Thyroid gland (tissue), 4 donors: ENCODE measurements at regions not wholly inside any gene's neighbourhood (a gene's known extent, or its start where the extent isn't known, plus 50 kb on each side); places are given as distances from the start of the nearest gene placed in this dataset. TPM values are rescaled to one million over a fixed set of nuclear protein-coding genes. Genes with fewer than 3 reads are reported as not detected.
"Not testable (repeated sequence)": the region's sequence is repeated elsewhere in the genome, so short reads cannot be mapped to it uniquely, and the experiment has no call there.

Source experiments
- DNase-seq, 2 donors: peaks; one replicate each; pipeline ENCODE4 v3.0.0-alpha.2; 2019
- H3K27ac ChIP-seq, 3 donors: fragments of 200-600 bp; sonication (generic); 1 replicate in 2 of 3; 2 replicates in 1 of 3; pipeline ENCODE4 v1.5.1; 2016 to 2019; ENCODE audit warnings: mild to moderate bottlenecking in 1 of 3, moderate library complexity in 1 of 3
- H3K27me3 ChIP-seq: fragments of 200-600 bp; sonication (generic); one replicate; pipeline ENCODE4 v1.5.1; 2019
- H3K36me3 ChIP-seq, 2 donors: fragments of 200-600 bp; sonication (generic); one replicate each; pipeline ENCODE4 v1.5.1; 2016 to 2019
- H3K4me1 ChIP-seq, 2 donors: fragments of 200-600 bp; sonication (generic); one replicate each; pipeline ENCODE4 v1.5.1; 2017 to 2019
- H3K4me3 ChIP-seq, 3 donors: fragments of 200-600 bp; sonication (generic); replicated peaks in 1 of 3; 1 replicate in 2 of 3; 2 replicates in 1 of 3; pipeline ENCODE4 v1.5.1; 2016; ENCODE audit warnings: mild to moderate bottlenecking in 1 of 3
- H3K9me3 ChIP-seq: fragments of 200-600 bp; sonication (generic); one replicate; pipeline ENCODE4 v1.5.1; 2017
- POLR2A ChIP-seq, 2 donors: fragments of 450-650 bp; IDR thresholded peaks; one replicate each; pipeline ENCODE4 v1.6.1; 2017; ENCODE audit warnings: antibody characterized with exemption in 2 of 2, mild to moderate bottlenecking in 2 of 2, moderate library complexity in 1 of 2
- WGBS, 2 donors: methylation state at CpG; one replicate each; pipeline ENCODE4 v1.1.5; 2017; 5-methylcytosine and 5-hydroxymethylcytosine counted together
- intact Hi-C: fragments of 100-400 bp; cut with DNase I; formaldehyde crosslinking; loops from one replicate; pipeline ENCODE4 v1.15.1; 2023
- microRNA counts, 2 donors: library from miRNA; unstranded; fragments of <30 nt; microRNA quantifications; one replicate each; lab custom pipeline; 2016 to 2017
- microRNA-seq: library from miRNA; unstranded; fragments of <30 nt; microRNA quantifications from one replicate; pipeline ENCODE4, GENCODE V29; 2016
- small RNA-seq: library from RNA; depleted of rRNA; stranded (forward); fragments of <200 nt; gene quantifications from one replicate; pipeline ENCODE3, GENCODE V24; 2016
- TF ChIP-seq, protein P1 (sequence below), 6 experiments: fragments of 200-600 bp in 3 of 6; fragments of 450-650 bp in 3 of 6; sonication (generic) in 3 of 6; IDR thresholded peaks; one replicate each; pipeline ENCODE4 v1.5.1; 2016 to 2019; ENCODE audit warnings: antibody characterized with exemption in 6 of 6, mild to moderate bottlenecking in 2 of 6, inconsistent platforms in 1 of 6, moderate library complexity in 1 of 6

DNA sequence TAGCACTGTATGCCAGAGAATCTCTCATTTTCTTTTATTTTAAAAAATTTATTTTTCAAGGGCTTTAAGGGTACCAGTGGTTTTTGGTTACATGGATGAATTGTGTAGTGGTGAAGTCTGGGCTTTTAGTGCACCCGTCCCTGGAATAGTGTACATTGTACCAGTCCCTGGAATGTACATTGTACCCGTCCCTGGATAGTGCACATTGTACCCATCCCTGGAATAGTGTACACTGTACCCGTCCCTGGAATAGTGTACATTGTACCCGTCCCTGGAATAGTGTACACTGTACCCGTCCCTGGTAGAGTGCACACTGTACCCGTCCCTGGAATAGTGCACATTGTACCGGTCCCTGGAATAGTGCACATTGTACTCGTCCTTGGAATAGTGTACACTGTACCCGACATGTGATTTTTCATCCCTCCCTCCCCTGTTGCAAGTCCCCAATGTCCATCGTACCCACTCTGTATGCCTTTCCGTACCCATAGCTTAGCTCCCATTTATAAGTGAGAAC, 56.1 kb upstream of the HELT start:
- no peak overlapping the region for H3K27ac ChIP-seq
- TF ChIP-seq POLR2A (IDR thresholded peaks at IDR 0.05) = no peak
- TF ChIP-seq, protein P1, sequence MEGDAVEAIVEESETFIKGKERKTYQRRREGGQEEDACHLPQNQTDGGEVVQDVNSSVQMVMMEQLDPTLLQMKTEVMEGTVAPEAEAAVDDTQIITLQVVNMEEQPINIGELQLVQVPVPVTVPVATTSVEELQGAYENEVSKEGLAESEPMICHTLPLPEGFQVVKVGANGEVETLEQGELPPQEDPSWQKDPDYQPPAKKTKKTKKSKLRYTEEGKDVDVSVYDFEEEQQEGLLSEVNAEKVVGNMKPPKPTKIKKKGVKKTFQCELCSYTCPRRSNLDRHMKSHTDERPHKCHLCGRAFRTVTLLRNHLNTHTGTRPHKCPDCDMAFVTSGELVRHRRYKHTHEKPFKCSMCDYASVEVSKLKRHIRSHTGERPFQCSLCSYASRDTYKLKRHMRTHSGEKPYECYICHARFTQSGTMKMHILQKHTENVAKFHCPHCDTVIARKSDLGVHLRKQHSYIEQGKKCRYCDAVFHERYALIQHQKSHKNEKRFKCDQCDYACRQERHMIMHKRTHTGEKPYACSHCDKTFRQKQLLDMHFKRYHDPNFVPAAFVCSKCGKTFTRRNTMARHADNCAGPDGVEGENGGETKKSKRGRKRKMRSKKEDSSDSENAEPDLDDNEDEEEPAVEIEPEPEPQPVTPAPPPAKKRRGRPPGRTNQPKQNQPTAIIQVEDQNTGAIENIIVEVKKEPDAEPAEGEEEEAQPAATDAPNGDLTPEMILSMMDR (IDR thresholded peaks at IDR 0.05) = no peak
- H3K9me3 ChIP-seq = no peaks in the 10 kb centered on the region
- no peaks in the 10 kb centered on the region for H3K27me3 ChIP-seq
- DNase-seq = no peak
- 89 to 92% methylated on average over 11 of the region's 11 CpGs for WGBS, 2 donors
- no peaks in the 10 kb centered on the region for H3K36me3 ChIP-seq
- H3K4me3 ChIP-seq = no peak overlapping the region
- no peaks in the 10 kb centered on the region for H3K4me1 ChIP-seq
- intact Hi-C loops = no loop called here

DNA sequence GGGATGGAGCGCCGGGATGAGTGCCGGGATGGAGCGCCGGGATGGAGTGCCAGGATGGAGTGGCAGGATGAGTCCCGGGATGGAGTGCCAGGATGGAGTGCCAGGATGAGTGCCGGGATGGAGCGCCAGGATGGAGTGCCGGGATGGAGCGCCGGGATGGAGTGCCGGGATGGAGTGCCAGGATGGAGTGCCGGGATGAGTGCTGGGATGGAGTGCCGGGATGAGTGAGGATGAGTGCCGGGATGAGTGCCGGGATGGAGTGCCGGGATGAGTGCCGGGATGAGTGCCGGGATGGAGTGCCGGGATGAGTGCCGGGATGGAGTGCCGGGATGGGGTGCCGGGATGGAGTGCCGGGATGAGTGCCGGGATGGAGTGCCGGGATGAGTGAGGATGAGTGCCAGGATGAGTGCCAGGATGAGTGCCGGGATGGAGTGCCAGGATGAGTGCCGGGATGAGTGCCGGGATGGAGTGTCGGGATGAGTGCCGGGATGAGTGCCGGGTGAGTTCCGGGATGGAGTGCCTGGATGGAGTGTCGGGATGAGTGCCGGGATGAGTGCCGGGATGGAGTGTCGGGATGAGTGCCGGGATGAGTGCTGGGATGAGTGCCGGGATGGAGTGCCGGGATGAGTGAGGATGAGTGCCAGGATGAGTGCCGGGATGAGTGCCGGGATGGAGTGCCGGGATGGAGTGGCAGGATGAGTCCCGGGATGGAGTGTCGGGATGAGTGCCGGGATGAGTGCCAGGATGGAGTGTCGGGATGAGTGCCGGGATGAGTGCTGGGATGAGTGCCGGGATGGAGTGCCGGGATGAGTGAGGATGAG, 52.9 kb upstream of the HELT start:
- peaks cover 9 to 11% of the 10 kb centered on the region in 2 donors for H3K4me1 ChIP-seq
- 93 to 95% methylated on average over 19 to 38 of the region's 50 CpGs for WGBS, 2 donors
- H3K4me3 ChIP-seq, DNase-seq, H3K27me3 ChIP-seq, H3K9me3 ChIP-seq, intact Hi-C loops, H3K36me3 ChIP-seq, H3K27ac ChIP-seq: not testable (repeated sequence)

DNA sequence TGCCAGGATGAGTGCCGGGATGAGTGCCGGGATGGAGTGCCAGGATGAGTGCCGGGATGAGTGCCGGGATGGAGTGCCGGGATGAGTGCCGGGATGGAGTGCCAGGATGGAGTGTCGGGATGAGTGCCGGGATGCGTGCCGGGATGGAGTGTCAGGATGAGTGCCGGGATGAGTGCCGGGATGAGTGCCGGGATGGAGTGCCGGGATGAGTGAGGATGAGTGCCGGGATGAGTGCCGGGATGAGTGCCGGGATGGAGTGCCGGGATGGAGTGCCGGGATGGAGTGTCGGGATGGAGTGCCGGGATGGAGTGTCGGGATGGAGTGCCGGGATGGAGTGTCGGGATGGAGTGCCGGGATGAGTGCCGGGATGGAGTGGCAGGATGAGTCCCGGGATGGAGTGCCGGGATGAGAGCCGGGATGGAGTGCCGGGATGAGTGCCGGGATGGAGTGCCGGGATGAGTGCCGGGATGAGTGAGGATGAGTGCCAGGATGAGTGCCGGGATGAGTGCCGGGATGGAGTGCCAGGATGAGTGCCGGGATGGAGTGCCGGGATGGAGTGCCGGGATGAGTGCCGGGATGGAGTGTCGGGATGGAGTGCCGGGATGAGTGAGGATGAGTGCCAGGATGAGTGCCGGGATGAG, 52.1 kb upstream of the HELT start:
- H3K4me3 ChIP-seq, H3K9me3 ChIP-seq, H3K27ac ChIP-seq, H3K36me3 ChIP-seq, H3K27me3 ChIP-seq, DNase-seq, intact Hi-C loops: not testable (repeated sequence)
- H3K4me1 ChIP-seq = peaks cover 9 to 11% of the 10 kb centered on the region in 2 donors
- WGBS, 2 donors = 98% methylated on average over 8 to 11 of the region's 42 CpGs

DNA sequence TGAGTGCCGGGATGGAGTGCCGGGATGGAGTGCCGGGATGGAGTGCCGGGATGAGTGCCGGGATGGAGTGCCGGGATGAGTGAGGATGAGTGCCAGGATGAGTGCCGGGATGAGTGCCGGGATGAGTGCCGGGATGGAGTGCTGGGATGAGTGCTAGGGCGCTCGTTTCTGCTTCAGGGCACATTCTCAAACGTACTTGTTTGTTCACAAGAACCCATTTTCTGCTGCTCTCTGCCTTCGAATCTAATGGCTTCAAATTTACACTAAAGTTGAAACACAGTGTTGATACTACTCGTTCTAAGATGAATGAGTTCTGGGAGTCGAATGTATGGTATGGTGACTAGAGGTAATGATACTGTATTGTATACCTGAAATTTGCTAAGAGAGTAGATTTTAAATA, 50.6 kb upstream of the HELT start:
- H3K9me3 ChIP-seq, H3K27ac ChIP-seq, intact Hi-C loops, H3K36me3 ChIP-seq, H3K27me3 ChIP-seq, DNase-seq, H3K4me3 ChIP-seq: not testable (repeated sequence)
- WGBS, 2 donors = 96 to 97% methylated on average over 15 of the region's 15 CpGs
- peaks cover 9 to 11% of the 10 kb centered on the region in 2 donors for H3K4me1 ChIP-seq

DNA sequence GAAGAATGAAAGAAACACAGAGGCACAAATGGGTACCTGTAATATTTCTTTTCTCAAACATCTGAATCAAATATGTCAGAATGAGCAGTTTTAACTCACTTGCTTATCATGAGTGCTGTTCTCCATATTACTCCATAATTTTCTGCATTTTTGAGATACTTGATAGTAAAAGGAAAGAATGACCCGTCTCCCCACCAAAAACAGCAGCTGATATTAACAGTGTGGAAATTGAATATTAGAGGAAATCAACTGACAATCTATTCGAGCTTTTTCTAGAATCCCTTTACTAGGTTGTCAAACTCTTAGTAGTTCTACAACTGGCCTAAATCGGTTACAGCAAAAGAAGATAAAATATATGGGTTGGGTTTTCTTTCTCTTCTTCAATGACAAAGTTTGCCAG, 49.9 kb upstream of the HELT start:
- H3K4me3 ChIP-seq = no peak overlapping the region
- no peak for DNase-seq
- H3K9me3 ChIP-seq = no peaks in the 10 kb centered on the region
- H3K4me1 ChIP-seq = peaks cover 9 to 11% of the 10 kb centered on the region in 2 donors
- TF ChIP-seq, protein P1 (IDR thresholded peaks at IDR 0.05) = no peak
- no peak for TF ChIP-seq POLR2A (IDR thresholded peaks at IDR 0.05)
- 90% methylated on average over 3 of the region's 3 CpGs for WGBS, 2 donors
- no peak overlapping the region for H3K27ac ChIP-seq
- intact Hi-C loops = no loop called here
- no peaks in the 10 kb centered on the region for H3K36me3 ChIP-seq
- no peaks in the 10 kb centered on the region for H3K27me3 ChIP-seq

MicroRNAs encoded in the stretch of these regions (microRNA counts, 767-probe panel; counts per million panel counts)
- microRNA hsa-miR-4455 (lab: Ali Mortazavi, UCI) = 4,365 to 5,360 counts per million in 2 donors

Small RNA genes lying in the stretch of these regions (microRNA-seq; reads per million reads assigned to microRNA genes)
- gene MIR4455 = not detected

Small RNA genes lying in the stretch of these regions (small RNA-seq; reads per million reads assigned to genes)
- not detected for gene MIR4455
